Occipital lobe (tissue), 1 donor: ENCODE measurements at regions not wholly inside any gene's neighbourhood (a gene's known extent, or its start where the extent isn't known, plus 50 kb on each side); places are given as distances from the start of the nearest gene placed in this dataset.

ENCODE experiments used
- DNase-seq: peaks from one replicate; lab custom pipeline; 2025; lab: John Stamatoyannopoulos, UW

- no peak for DNase-seq
These were observed 302.6 kb upstream of the BOD1L1 start for GRCh38 chr4:13930155-13930554.

- no peak for DNase-seq
These were observed 305.7 kb upstream of the BOD1L1 start for GRCh38 chr4:13933191-13933590.

GRCh38 chr4:13938299-13938698 lies 310.8 kb upstream of the BOD1L1 start:
- no peak for DNase-seq

GRCh38 chr4:13940921-13941320 lies 313.4 kb upstream of the BOD1L1 start:
- DNase-seq: no peak

- DNase-seq: no peak
These were observed 315.5 kb upstream of the BOD1L1 start for GRCh38 chr4:13942977-13943376.

- no peak for DNase-seq
These were observed 316.6 kb upstream of the BOD1L1 start for GRCh38 chr4:13944095-13944511.

- DNase-seq: no peak
These were observed 320.4 kb upstream of the BOD1L1 start for GRCh38 chr4:13947921-13948320.

- no peak for DNase-seq
These were observed 323.0 kb upstream of the BOD1L1 start for GRCh38 chr4:13950491-13950890.

- no peak for DNase-seq
These were observed 325.6 kb upstream of the BOD1L1 start for GRCh38 chr4:13953083-13953482.

GRCh38 chr4:13955551-13955950 lies 328.0 kb upstream of the BOD1L1 start:
- DNase-seq: no peak

- DNase-seq: no peak
These were observed 329.4 kb upstream of the BOD1L1 start for GRCh38 chr4:13956947-13957346.

- DNase-seq: no peak
These were observed 330.3 kb upstream of the BOD1L1 start for GRCh38 chr4:13957871-13958270.

GRCh38 chr4:13963601-13964000 lies 336.1 kb upstream of the BOD1L1 start:
- DNase-seq: no peak

GRCh38 chr4:13966231-13967195 lies 339.0 kb upstream of the BOD1L1 start:
- DNase-seq: no peak

- DNase-seq: no peak
These were observed 341.2 kb upstream of the BOD1L1 start for GRCh38 chr4:13968723-13969122.

GRCh38 chr4:13970349-13970748 lies 342.8 kb upstream of the BOD1L1 start:
- no peak for DNase-seq

GRCh38 chr4:13977746-13978145 lies 350.2 kb upstream of the BOD1L1 start:
- DNase-seq: no peak

GRCh38 chr4:13980317-13981310 lies 353.1 kb upstream of the BOD1L1 start:
- no peak for DNase-seq

GRCh38 chr4:13981499-13981898 lies 354.0 kb upstream of the BOD1L1 start:
- no peak for DNase-seq

- DNase-seq: no peak
These were observed 354.5 kb upstream of the BOD1L1 start for GRCh38 chr4:13982010-13982409.

GRCh38 chr4:13983189-13983790 lies 355.8 kb upstream of the BOD1L1 start:
- no peak for DNase-seq
